Neural crest cell (in vitro differentiated cells): ENCODE measurements at regions not wholly inside any gene's neighbourhood (a gene's known extent, or its start where the extent isn't known, plus 50 kb on each side); places are given as distances from the start of the nearest gene placed in this dataset.

Experiments used
- DNase-seq: peaks from one replicate; pipeline ENCODE4 v3.0.0; 2021; ENCODE audit warnings: low read depth, mixed read lengths, low spot score
- H3K27ac Mint-ChIP-seq: one replicate; pipeline ENCODE4 v1.8.0; 2021; ENCODE audit warnings: mild to moderate bottlenecking, mixed read lengths; ENCODE audit not compliant: unreplicated experiment
- H3K27me3 Mint-ChIP-seq: 2 replicates; pipeline ENCODE4 v1.8.0; 2021; ENCODE audit warnings: low read depth, mild to moderate bottlenecking, mixed read lengths
- H3K36me3 Mint-ChIP-seq: 2 replicates; pipeline ENCODE4 v1.8.0; 2021; ENCODE audit warnings: low read depth, mild to moderate bottlenecking, mixed read lengths
- H3K4me1 Mint-ChIP-seq: 2 replicates; pipeline ENCODE4 v1.8.0; 2021; ENCODE audit warnings: mixed read lengths
- H3K4me3 Mint-ChIP-seq: one replicate; pipeline ENCODE4 v1.8.0; 2021; ENCODE audit warnings: mild to moderate bottlenecking, mixed read lengths
- H3K9me3 Mint-ChIP-seq: 2 replicates; pipeline ENCODE4 v1.8.0; 2021; ENCODE audit warnings: mixed read lengths
- CTCF ChIP-seq: fragments of 200-600 bp; sonication (generic); conservative IDR thresholded peaks from 2 replicates; pipeline ENCODE4 v1.5.0; 2021; ENCODE audit warnings: antibody characterized with exemption, mild to moderate bottlenecking

- no peak for TF ChIP-seq CTCF
- DNase-seq, result no peak
- no peaks in the 10 kb centered on the region for H3K27me3 Mint-ChIP-seq
- H3K36me3 Mint-ChIP-seq, result peaks cover 24% of the 10 kb centered on the region
- no peak overlapping the region for H3K27ac Mint-ChIP-seq
- H3K9me3 Mint-ChIP-seq, result peaks cover 8% of the 10 kb centered on the region
- H3K4me1 Mint-ChIP-seq, result no peaks in the 10 kb centered on the region
- H3K4me3 Mint-ChIP-seq, result no peak overlapping the region
Observed at GRCh38 chr15:62730825-62731224, 311.7 kb upstream of the TPM1 start.

- Mint-ChIP-seq H3K9me3 (peaks cover 8% of the 10 kb centered on the region), H3K27me3 (no peaks in the 10 kb centered on the region), H3K4me1 (no peaks in the 10 kb centered on the region), H3K36me3 (peaks cover 24% of the 10 kb centered on the region), H3K4me3 (no peak overlapping the region), H3K27ac (no peak overlapping the region)
- no peak for DNase-seq
- TF ChIP-seq CTCF, result no peak
Observed at GRCh38 chr15:62732078-62732477, 310.5 kb upstream of the TPM1 start.

GRCh38 chr15:62734706-62735105 is 307.8 kb upstream of the TPM1 start:
- no peaks in the 10 kb centered on the region for H3K27me3 Mint-ChIP-seq
- H3K36me3 Mint-ChIP-seq, result peaks cover 21% of the 10 kb centered on the region
- no peak overlapping the region for H3K4me3 Mint-ChIP-seq
- no peak for TF ChIP-seq CTCF
- peaks cover 8% of the 10 kb centered on the region for H3K9me3 Mint-ChIP-seq
- no peak overlapping the region for H3K27ac Mint-ChIP-seq
- DNase-seq, result no peak
- no peaks in the 10 kb centered on the region for H3K4me1 Mint-ChIP-seq

- peaks cover 9% of the 10 kb centered on the region for H3K4me1 Mint-ChIP-seq
- H3K27ac Mint-ChIP-seq, result no peak overlapping the region
- no peak for DNase-seq
- TF ChIP-seq CTCF, result no peak
- peaks cover 7% of the 10 kb centered on the region for H3K36me3 Mint-ChIP-seq
- H3K9me3 Mint-ChIP-seq, result no peaks in the 10 kb centered on the region
- H3K27me3 Mint-ChIP-seq, result no peaks in the 10 kb centered on the region
- no peak overlapping the region for H3K4me3 Mint-ChIP-seq
Observed at GRCh38 chr15:62736756-62737155, 305.8 kb upstream of the TPM1 start.

DNA sequence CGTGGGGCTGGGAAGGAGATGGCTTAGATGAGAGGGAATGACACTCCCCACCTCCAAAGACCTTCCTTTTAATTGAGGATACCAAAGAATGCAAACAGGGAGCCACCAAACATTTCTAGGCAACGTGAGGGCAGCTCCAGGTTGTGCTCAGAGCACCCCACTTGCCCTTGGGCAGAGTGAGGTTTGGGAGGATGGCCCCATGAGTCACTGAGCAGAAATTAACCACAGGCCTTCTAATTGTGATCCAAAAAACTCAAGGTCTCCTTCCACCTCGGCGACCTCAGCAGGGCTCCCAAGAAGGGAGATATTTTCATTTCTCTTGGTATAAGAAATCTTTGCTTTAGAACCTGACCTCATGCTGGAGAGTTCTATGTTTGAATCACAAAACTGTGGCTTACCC is 305.0 kb upstream of the TPM1 start:
- no peaks in the 10 kb centered on the region for H3K27me3 Mint-ChIP-seq
- H3K4me3 Mint-ChIP-seq, result no peak overlapping the region
- H3K9me3 Mint-ChIP-seq, result no peaks in the 10 kb centered on the region
- peaks cover 3% of the 10 kb centered on the region for H3K36me3 Mint-ChIP-seq
- TF ChIP-seq CTCF, result no peak
- no peak for DNase-seq
- H3K27ac Mint-ChIP-seq, result no peak overlapping the region
- peaks cover 17% of the 10 kb centered on the region for H3K4me1 Mint-ChIP-seq

- H3K36me3 Mint-ChIP-seq, result peaks cover under 1% of the 10 kb centered on the region
- H3K4me3 Mint-ChIP-seq, result no peak overlapping the region
- TF ChIP-seq CTCF, result no peak
- H3K4me1 Mint-ChIP-seq, result peaks cover 29% of the 10 kb centered on the region
- no peaks in the 10 kb centered on the region for H3K27me3 Mint-ChIP-seq
- no peak for DNase-seq
- no peak overlapping the region for H3K27ac Mint-ChIP-seq
- H3K9me3 Mint-ChIP-seq, result no peaks in the 10 kb centered on the region
Observed at GRCh38 chr15:62739082-62739481, 303.5 kb upstream of the TPM1 start.
